Type B pancreatic cell (in vitro differentiated cells): ENCODE measurements at regions not wholly inside any gene's neighbourhood (a gene's known extent, or its start where the extent isn't known, plus 50 kb on each side); places are given as distances from the start of the nearest gene placed in this dataset.

Source experiments
- DNase-seq: peaks from one replicate; pipeline ENCODE4 v3.0.0; 2021; ENCODE audit warnings: mixed read lengths; ENCODE audit not compliant: unreplicated experiment; ENCODE audit errors: extremely low spot score
- H3K27ac Mint-ChIP-seq: 2 replicates; pipeline ENCODE4 v1.8.0; 2021; ENCODE audit warnings: mild to moderate bottlenecking, mixed read lengths
- H3K27me3 Mint-ChIP-seq: 2 replicates; pipeline ENCODE4 v1.8.0; 2021; ENCODE audit warnings: mixed read lengths
- H3K36me3 Mint-ChIP-seq: 2 replicates; pipeline ENCODE4 v1.8.0; 2021; ENCODE audit warnings: mixed read lengths
- H3K4me1 Mint-ChIP-seq: one replicate; pipeline ENCODE4 v1.8.0; 2021; ENCODE audit warnings: mixed read lengths; ENCODE audit not compliant: unreplicated experiment
- H3K4me3 Mint-ChIP-seq: 2 replicates; pipeline ENCODE4 v1.8.0; 2021; ENCODE audit warnings: mild to moderate bottlenecking, mixed read lengths
- H3K9me3 Mint-ChIP-seq: 2 replicates; pipeline ENCODE4 v1.8.0; 2021; ENCODE audit warnings: mixed read lengths
- CTCF ChIP-seq: fragments of 200-600 bp; sonication (generic); conservative IDR thresholded peaks from 2 replicates; pipeline ENCODE4 v1.5.0; 2021; ENCODE audit warnings: antibody characterized with exemption, mild to moderate bottlenecking

GRCh38 chr2:145137211-145137610, 617.3 kb upstream of the ZEB2 start:
- Mint-ChIP-seq H3K9me3 (peaks cover 13% of the 10 kb centered on the region), H3K27me3 (no peaks in the 10 kb centered on the region), H3K4me3 (no peak overlapping the region), H3K27ac (no peak overlapping the region), H3K4me1 (peaks cover 3% of the 10 kb centered on the region), H3K36me3 (peaks cover 4% of the 10 kb centered on the region)
- no peak for DNase-seq
- TF ChIP-seq CTCF = no peak

GRCh38 chr2:145136702-145137101, 616.8 kb upstream of the ZEB2 start:
- no peak overlapping the region for H3K27ac Mint-ChIP-seq

DNA sequence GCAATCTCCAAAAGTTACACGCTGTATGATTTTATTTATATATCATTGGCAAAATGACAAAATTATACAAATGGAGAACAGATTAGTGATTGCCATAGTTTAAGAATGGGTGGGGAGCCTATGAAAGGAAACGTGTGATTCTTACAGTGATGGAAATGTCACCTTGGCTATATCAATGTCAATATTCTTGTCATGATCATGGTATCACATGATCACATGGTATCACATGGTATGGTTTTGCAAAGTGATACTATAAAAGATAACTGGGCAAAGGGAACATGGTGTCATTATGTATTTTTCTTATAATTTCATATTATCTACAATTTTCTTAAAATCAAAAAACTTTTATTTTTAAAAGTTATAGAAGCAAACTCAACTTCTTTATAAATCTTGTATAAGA, 606.2 kb upstream of the ZEB2 start:
- Mint-ChIP-seq H3K27me3 (no peaks in the 10 kb centered on the region), H3K36me3 (no peaks in the 10 kb centered on the region), H3K9me3 (peaks cover 13% of the 10 kb centered on the region), H3K27ac (no peak overlapping the region), H3K4me3 (no peak overlapping the region), H3K4me1 (no peaks in the 10 kb centered on the region)
- no peak for TF ChIP-seq CTCF
- DNase-seq = no peak

More at GRCh38 chr2:145136702-145137101, 616.8 kb upstream of the ZEB2 start:
- no peaks in the 10 kb centered on the region for H3K27me3 Mint-ChIP-seq
- H3K9me3 Mint-ChIP-seq = peaks cover 13% of the 10 kb centered on the region
- no peak for TF ChIP-seq CTCF
- peaks cover 4% of the 10 kb centered on the region for H3K36me3 Mint-ChIP-seq
- DNase-seq = no peak
- H3K4me1 Mint-ChIP-seq = peaks cover 3% of the 10 kb centered on the region
- H3K4me3 Mint-ChIP-seq = no peak overlapping the region

DNA sequence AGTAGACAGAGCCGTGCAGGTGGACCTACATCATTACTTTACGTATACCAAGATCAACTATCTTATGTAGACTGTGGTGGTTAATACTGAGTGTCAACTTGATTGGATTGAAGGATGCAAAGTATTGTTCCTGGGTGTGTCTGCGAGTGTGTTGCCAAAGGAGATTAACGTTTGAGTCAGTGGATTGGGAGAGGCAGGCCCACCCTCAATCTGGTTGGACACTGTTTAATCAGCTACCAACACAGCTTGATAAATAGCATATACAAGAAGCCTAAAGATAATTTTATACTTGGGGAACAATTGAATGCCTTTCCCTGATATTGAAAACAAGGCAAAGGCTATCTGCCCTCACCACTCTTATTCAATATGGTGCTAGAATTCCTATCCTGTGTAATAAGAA, 604.2 kb upstream of the ZEB2 start:
- no peak for DNase-seq
- H3K4me1 Mint-ChIP-seq = no peaks in the 10 kb centered on the region
- no peaks in the 10 kb centered on the region for H3K36me3 Mint-ChIP-seq
- peaks cover 8% of the 10 kb centered on the region for H3K9me3 Mint-ChIP-seq
- H3K27ac Mint-ChIP-seq = no peak overlapping the region
- no peak for TF ChIP-seq CTCF
- H3K27me3 Mint-ChIP-seq = no peaks in the 10 kb centered on the region
- no peak overlapping the region for H3K4me3 Mint-ChIP-seq

GRCh38 chr2:145123606-145124005, 603.7 kb upstream of the ZEB2 start:
- DNase-seq = no peak
- Mint-ChIP-seq H3K27ac (no peak overlapping the region), H3K9me3 (peaks cover 8% of the 10 kb centered on the region), H3K36me3 (no peaks in the 10 kb centered on the region), H3K4me3 (no peak overlapping the region), H3K27me3 (no peaks in the 10 kb centered on the region), H3K4me1 (no peaks in the 10 kb centered on the region)
- no peak for TF ChIP-seq CTCF

DNA sequence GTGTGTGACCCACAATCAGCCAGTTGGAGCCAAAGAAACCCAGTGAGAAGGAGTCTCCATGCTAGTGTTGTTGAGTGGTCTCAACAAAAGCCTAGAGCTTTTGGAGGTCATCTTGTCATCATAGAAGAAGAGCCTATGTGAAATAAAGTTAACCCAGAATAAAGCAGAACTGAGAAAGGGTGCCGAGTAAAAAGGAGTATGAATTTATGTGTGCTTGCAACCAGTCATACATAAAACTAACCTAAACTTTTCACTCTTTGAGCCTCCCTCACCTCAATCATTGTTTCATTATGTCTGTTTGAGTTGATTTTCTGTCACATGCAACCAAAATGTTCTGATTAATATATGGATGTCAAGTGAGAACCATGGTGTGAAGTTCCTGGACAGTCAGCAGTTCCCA, 599.3 kb upstream of the ZEB2 start:
- TF ChIP-seq CTCF = no peak
- no peak overlapping the region for H3K4me3 Mint-ChIP-seq
- H3K27me3 Mint-ChIP-seq = no peaks in the 10 kb centered on the region
- no peaks in the 10 kb centered on the region for H3K36me3 Mint-ChIP-seq
- no peak for DNase-seq
- peaks cover 8% of the 10 kb centered on the region for H3K9me3 Mint-ChIP-seq
- peaks cover 4% of the 10 kb centered on the region for H3K4me1 Mint-ChIP-seq
- no peak overlapping the region for H3K27ac Mint-ChIP-seq
